Motor neuron (in vitro differentiated cells): ENCODE measurements at regions not wholly inside any gene's neighbourhood (a gene's known extent, or its start where the extent isn't known, plus 50 kb on each side); places are given as distances from the start of the nearest gene placed in this dataset.
A peak's percentile ranks its signal among the peaks of the same experiment; 100 is the strongest.
"Not testable (repeated sequence)": the region's sequence is repeated elsewhere in the genome, so short reads cannot be mapped to it uniquely, and the experiment has no call there.

Experiments
- ATAC-seq, 8 experiments: fragments of 200-7000 bp; cut with Tn5 transposase; replicated peaks in 6 of 8; 2 replicates each; pipeline ENCODE4 v1.8.0; 2021; ENCODE audit warnings: mild to moderate bottlenecking in 8 of 8, moderate library complexity in 8 of 8
- H3K27ac ChIP-seq, 2 donors: fragments of 250-450 bp; sonication (Bioruptor Pico); 2 replicates each; pipeline ENCODE4 v1.9.0; 2021; ENCODE audit warnings: antibody characterized with exemption in 2 of 2, mild to moderate bottlenecking in 2 of 2, moderate library complexity in 1 of 2
- H3K4me1 ChIP-seq, 2 donors: fragments of 250-450 bp; sonication (Bioruptor Pico); replicated peaks in 1 of 2; 2 replicates each; pipeline ENCODE4 v1.6.1; 2021; ENCODE audit warnings: antibody characterized with exemption in 2 of 2, mild to moderate bottlenecking in 2 of 2, moderate library complexity in 1 of 2
- H3K4me3 ChIP-seq, 5 donors: fragments of 250-450 bp; sonication (Bioruptor Pico); 2 replicates each; pipeline ENCODE4 v1.9.0; 2021; ENCODE audit warnings: antibody characterized with exemption in 5 of 5, mild to moderate bottlenecking in 5 of 5, moderate library complexity in 4 of 5
- WGBS, 10 experiments: fragments of 450-650 bp; shearing (Covaris generic); methylation state at CpG; one replicate each; pipeline ENCODE4 v1.0.0; 2022; 5-methylcytosine and 5-hydroxymethylcytosine counted together
- in situ Hi-C, 9 experiments: fragments of 400-800 bp; cut with MboI; loops; one replicate each; pipeline ENCODE4 v1.15.0; 2021; ENCODE audit warnings: low sequenced_read_pairs in 9 of 9, low pct_unique_long_range_greater_than_20kb in 2 of 9; ENCODE audit not compliant: unreplicated experiment in 9 of 9

DNA sequence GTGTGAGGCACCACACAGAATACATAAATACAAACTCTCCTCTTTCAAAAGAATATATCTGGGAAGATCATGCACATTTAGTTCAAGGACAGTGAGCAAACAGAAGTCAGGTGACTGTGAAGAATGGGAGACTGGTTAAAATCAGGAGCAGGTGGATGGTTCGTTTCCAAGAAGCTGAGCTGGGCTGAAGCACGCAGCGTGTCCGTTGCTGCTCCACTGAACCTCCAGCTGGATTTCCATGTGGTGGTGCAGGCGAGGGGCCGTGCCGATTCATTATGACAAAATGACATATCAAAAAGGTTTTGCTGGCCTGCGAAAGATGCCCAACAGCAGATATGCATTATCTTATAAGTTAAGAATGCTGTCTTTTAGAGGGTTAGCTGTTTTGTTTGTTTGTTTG is 66.0 kb downstream of the OLIG1 start:
- 50 to 100% (median 88%) methylated on average over 1 to 4 of the region's 8 CpGs; no CpG with 5 or more reads in 6 of the 10 experiments for WGBS, 10 experiments
- Histone ChIP-seq H3K27ac (peak overlapping the region in 1 of 2 donors; percentile 14), H3K4me1 (peaks cover 3 to 11% of the 10 kb centered on the region in 2 donors), H3K4me3 (no peak overlapping the region)
- in situ Hi-C loops = loop anchor here in 4 of 9 experiments (25.0 kb wide), 2 partner anchors 199 to 299 kb away; no protein-coding TSS in a partner anchor
- peak in 4 of 8 experiments; percentile 24 to 38 (median 32) for ATAC-seq

DNA sequence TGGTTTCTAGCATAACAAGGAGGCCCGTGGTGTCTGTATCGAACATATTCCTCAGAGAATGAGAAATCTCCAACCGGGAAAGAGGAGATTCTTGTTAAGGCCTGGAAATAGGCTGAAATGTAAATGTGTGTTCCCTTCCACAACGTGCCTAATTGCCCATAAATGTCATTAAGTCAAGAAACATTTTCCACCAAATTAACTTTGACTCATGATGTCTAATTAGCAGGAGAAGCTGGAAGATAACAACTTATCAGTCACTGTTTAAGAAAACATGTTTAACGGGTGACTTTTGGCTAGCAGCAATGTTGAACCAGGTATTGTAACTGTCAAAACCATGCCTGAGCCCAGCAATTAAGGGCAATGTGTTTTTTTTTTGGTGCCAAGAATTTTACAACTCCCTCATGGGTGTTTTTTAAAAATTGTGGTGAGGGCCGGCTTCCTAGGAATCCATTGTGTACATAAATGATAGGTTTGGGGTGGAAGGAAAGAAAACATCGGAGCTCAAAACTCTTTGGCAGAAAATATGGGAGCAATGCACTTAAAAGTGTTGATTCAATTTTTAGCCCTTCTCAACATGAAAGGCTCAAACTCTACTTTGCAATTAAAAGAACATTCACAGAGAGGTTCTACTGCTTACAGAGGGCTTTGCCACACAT is 67.0 kb downstream of the OLIG1 start:
- no peak overlapping the region for H3K4me3 ChIP-seq
- WGBS, 10 experiments = 15 to 79% (median 50%) methylated on average over 3 to 7 of the region's 7 CpGs; no CpG with 5 or more reads in 1 of the 10 experiments
- peaks cover 3 to 11% of the 10 kb centered on the region in 2 donors for H3K4me1 ChIP-seq
- ATAC-seq = no peak
- in situ Hi-C loops = loop anchor here in 4 of 9 experiments (25.0 kb wide), 2 partner anchors 200 to 300 kb away; no protein-coding TSS in a partner anchor
- H3K27ac ChIP-seq = no peak overlapping the region

DNA sequence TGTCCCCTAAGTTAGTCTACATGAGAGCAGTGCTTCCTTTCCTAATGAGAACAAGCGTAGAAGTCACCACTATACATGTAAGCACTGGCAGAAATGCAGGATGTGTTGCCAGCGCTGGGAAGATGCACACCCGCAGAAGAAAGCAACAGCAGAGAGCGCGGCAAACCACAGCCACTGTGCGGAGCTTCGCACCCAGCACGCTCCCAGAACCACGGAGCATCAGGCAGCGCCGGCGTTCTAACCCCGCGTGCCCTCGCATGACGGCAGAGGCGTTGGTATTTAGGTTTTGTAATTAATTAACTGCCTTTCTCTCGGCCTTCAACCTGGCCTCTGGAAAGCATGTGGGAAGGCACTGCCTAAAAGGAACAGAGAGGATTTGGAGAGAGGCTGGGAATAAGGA is 69.1 kb downstream of the OLIG1 start:
- no peak for ATAC-seq
- no peak overlapping the region for H3K27ac ChIP-seq
- in situ Hi-C loops = loop anchor here in 4 of 9 experiments (25.0 kb wide), 2 partner anchors 202 to 302 kb away; no protein-coding TSS in a partner anchor
- 30 to 93% (median 65%) methylated on average over 1 to 12 of the region's 18 CpGs; no CpG with 5 or more reads in 4 of the 10 experiments for WGBS, 10 experiments
- H3K4me3 ChIP-seq = no peak overlapping the region
- H3K4me1 ChIP-seq = peaks cover 3 to 11% of the 10 kb centered on the region in 2 donors

DNA sequence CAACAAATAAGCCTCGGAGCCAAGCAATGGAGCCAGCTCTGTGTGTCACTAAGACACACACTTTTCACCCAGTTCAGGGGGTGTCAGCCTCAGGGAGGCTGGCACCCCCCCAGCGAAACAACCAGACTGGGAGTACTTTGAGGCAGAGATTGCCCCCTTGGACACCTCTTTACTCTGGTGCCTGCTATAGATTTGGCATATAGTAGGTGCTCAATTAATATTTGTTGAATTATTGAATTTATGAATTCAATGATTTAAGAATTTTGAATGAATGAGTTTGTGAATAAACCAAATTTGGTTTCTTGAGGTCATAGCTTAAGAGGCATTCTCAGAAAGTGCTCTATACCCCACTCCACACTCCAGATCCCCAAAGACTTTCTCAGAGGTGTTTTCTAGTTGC is 70.3 kb downstream of the OLIG1 start:
- Histone ChIP-seq H3K4me1 (peaks cover 3 to 11% of the 10 kb centered on the region in 2 donors), H3K4me3 (no peak overlapping the region), H3K27ac (no peak overlapping the region)
- in situ Hi-C loops = loop anchor here in 4 of 9 experiments (25.0 kb wide), 2 partner anchors 203 to 303 kb away; no protein-coding TSS in a partner anchor
- ATAC-seq = no peak
- 0 to 100% (median 28%) methylated on average over 1 to 2 of the region's 2 CpGs; no CpG with 5 or more reads in 4 of the 10 experiments for WGBS, 10 experiments

DNA sequence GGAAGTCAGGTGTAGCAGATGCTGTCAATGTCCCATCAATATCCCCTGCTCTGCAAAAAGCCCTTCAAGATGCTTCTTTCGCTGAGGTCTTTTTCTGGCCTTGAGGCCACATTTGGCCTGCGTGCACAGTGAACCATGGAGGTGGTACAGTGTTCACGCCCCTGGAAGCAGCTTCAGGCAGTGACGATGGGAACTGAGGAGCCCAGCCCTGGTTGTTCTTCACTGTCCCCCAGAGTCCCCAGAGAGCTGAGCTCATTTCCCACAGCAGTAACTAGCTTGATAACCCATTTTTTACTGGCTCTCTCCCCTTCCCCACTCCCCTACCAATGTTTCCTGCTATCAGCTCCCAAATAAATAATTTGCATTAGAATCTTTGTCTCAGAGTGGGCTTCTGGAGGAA is 76.5 kb downstream of the OLIG1 start:
- 0 to 100% (median 63%) methylated on average over 1 to 4 of the region's 4 CpGs; no CpG with 5 or more reads in 6 of the 10 experiments for WGBS, 10 experiments
- in situ Hi-C loops = loop anchor here in 4 of 9 experiments (25.0 kb wide), 2 partner anchors 209 to 309 kb away; no protein-coding TSS in a partner anchor
- Histone ChIP-seq H3K4me1 (peaks cover 5 to 10% of the 10 kb centered on the region in 2 donors), H3K27ac (no peak overlapping the region), H3K4me3 (no peak overlapping the region)
- ATAC-seq = peak in 4 of 8 experiments; percentile 16 to 77 (median 74)

DNA sequence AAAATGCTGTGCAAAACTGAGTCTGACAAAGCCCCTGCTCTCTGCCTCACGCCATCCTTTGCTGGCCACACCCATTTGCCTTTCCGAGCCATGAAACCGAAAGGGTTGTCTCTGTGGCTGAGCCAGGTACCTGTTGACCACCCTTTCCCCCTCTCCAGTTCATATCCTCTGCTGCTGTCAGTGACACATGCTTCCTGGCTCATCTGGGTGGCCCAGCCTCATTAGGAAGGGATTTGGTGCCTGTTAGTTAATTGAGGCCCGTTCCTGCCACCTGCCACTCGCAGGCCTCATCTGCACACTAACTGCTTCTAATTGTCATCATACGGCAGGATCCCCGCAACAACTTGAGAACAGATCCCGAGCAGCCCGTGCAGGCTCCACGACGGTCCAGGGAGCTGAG is 79.2 kb downstream of the OLIG1 start:
- WGBS, 10 experiments = 25 to 80% (median 40%) methylated on average over 1 to 5 of the region's 11 CpGs; no CpG with 5 or more reads in 3 of the 10 experiments
- peaks cover 10 to 16% of the 10 kb centered on the region in 2 donors for H3K4me1 ChIP-seq
- in situ Hi-C loops = loop anchor here in 4 of 9 experiments (25.0 kb wide), 2 partner anchors 212 to 312 kb away; no protein-coding TSS in a partner anchor
- ATAC-seq = peak in 5 of 8 experiments; percentile 10 to 56 (median 33)
- H3K4me3 ChIP-seq = no peak overlapping the region
- no peak overlapping the region for H3K27ac ChIP-seq

DNA sequence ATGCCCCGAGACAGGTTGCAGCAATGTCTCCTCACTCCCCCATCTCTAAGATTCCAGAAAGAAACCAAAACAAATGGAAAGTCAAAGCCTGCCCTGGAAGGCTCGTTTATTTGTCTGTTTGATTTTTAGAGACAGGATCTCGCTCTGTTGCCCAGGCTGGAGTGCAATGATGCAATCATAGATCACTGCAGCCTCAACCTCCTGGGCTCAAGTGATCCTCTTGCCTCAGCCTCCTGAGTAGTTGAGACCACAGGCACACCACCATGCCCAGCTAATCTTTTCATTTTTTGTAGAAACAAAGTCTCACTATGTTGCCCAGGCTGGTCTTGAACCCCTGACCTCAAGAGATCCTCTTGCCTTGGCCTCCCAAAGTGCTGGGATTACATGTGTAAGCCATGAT is 78.8 kb upstream of the IFNAR2 start:
- H3K4me3 ChIP-seq, in situ Hi-C loops, ATAC-seq, H3K27ac ChIP-seq: not testable (repeated sequence)
- WGBS, 10 experiments = 30 to 100% (median 71%) methylated on average over 1 to 3 of the region's 3 CpGs; no CpG with 5 or more reads in 2 of the 10 experiments
- peaks cover 10 to 16% of the 10 kb centered on the region in 2 donors for H3K4me1 ChIP-seq

DNA sequence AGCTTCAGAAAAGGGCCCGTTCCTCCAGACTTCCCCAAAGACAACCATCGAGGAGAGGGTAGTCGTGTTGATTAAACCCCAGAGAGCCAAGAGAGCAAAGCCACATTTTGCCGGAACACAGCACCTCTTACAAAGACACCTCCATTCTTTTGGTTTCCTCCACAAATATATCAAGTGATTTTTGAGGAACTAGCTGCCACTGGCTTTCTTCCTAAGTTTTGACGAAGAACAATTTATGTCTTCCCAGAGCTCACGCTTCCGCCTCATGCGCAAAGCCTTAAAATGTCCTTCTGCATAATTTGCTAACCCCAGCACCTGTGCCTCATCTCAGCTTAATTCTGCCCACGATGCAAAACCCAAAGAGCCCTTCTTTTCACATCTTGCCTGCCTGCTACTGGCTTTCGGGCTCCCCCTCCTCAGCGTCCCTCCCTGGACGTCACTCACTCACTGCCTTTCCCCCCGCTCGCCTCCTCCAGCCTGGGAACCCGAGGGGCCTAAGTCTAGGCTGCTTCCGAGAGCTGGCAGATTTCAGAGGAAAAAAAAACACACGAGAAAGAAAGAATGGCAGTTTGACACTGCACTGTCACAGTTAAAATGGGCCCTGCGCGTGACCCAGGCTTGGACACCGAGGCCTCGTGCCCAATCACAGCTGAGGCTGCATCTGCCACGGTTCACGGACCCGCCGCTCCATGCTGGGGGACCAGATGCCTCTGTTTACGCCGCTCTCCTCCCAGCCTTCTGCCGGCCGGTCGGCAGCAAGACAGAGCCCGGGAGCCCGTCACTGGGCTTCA is 77.6 kb upstream of the IFNAR2 start:
- WGBS, 10 experiments = 15 to 60% (median 45%) methylated on average over 2 to 23 of the region's 32 CpGs
- H3K4me3 ChIP-seq = no peak overlapping the region
- H3K4me1 ChIP-seq = peaks cover 8 to 10% of the 10 kb centered on the region in 2 donors
- H3K27ac ChIP-seq = peak overlapping the region in 1 of 2 donors; percentile 2
- in situ Hi-C loops = no loop called here
- peak in 5 of 8 experiments; percentile 71 to 97 (median 90) for ATAC-seq

DNA sequence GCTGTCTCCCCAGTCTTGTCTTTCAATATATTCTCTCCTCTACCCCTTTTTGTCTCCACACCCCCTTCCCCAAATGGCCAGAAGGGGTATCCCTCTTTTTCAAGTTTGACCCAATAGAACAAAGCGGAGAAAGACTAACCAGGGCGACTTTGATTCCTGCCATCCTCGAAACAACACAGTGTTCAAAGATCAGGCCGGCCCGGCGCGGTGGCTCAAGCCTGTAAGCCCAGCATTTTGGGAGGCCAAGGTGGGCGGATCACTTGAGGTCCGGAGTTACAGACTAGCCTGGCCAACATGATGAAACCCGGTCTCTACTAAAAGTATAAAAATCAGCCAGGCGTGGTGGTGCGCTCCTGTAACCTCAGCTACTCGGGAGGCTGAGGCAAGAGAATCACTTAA is 77.0 kb upstream of the IFNAR2 start:
- WGBS, 10 experiments = 0 to 98% (median 88%) methylated on average over 1 to 11 of the region's 13 CpGs; no CpG with 5 or more reads in 6 of the 10 experiments
- Histone ChIP-seq H3K4me1 (peaks cover 8 to 10% of the 10 kb centered on the region in 2 donors), H3K4me3 (no peak overlapping the region), H3K27ac (no peak overlapping the region)
- in situ Hi-C loops = no loop called here
- no peak for ATAC-seq

DNA sequence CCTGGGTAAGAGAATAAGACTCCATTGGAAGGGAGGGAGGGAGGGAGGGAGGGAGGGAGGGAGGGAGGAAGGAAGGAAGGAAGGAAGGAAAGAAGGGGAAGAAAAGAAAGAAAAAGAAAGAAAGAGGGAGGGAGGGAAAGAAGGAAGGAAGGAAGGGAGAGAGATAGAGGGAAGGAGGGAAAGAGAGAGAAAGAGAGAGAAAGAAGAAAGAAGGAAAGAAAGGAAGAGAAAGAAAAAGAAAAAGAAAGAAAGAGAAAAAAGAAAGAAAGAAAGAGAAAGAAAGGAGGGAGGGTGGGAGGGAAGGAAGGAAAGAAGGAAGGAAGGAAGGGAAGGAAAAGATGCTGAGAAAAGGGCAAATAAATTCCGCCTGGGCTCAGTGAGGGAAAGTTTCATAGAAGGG is 74.7 kb upstream of the IFNAR2 start:
- Histone ChIP-seq H3K4me1 (peaks cover 5% of the 10 kb centered on the region in 2 donors), H3K4me3 (no peak overlapping the region), H3K27ac (no peak overlapping the region)
- in situ Hi-C loops = no loop called here
- no peak for ATAC-seq
- WGBS, 10 experiments = 0 to 88% (median 60%) methylated on average over 1 of the region's 1 CpG; no CpG with 5 or more reads in 5 of the 10 experiments

DNA sequence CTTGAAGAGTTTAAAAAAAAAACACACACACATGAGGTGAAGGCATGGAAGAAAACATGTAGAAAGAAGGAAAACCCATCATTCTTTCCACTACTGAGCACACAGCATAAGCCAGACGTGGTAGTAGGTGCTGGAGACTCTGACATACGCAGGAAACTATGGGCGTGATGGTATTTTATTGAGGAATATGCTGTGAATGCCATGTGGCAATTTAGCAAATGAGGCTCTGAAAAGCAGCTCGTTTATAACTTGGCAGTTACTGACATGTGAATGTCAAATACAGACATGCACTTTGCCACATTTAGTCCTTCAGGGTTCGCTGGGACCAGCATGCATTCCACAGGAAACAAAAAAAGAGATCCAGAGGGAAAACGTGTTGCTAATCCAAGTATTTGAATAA is 74.3 kb upstream of the IFNAR2 start:
- 0 to 46% (median 20%) methylated on average over 1 to 6 of the region's 6 CpGs; no CpG with 5 or more reads in 1 of the 10 experiments for WGBS, 10 experiments

DNA sequence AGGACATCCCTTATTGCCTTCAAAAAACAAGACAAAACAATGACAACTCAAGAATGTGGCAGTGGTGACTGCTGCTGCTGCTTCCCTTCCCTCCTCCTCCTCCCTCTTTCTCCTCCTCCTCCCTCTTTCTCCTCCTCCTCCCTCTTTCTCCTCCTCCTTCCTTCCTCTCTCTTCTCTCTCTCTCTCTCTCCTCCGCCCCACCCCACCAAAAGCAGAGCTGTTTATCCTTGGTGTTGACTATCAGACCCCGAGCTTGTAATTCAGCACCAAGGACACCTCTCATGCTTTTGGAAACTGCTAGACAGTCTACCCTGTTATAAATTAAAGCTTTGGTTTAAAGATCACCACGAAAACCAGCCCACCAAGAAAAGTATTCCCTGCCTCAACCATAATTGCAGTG is 72.4 kb upstream of the IFNAR2 start:
- H3K4me1 ChIP-seq = peaks cover 0 to 2% of the 10 kb centered on the region in 2 donors
- H3K4me3 ChIP-seq = no peak overlapping the region
- no peak overlapping the region for H3K27ac ChIP-seq
- in situ Hi-C loops = no loop called here
- no peak for ATAC-seq
- WGBS, 10 experiments = 0 to 60% (median 14%) methylated on average over 1 to 3 of the region's 3 CpGs; no CpG with 5 or more reads in 2 of the 10 experiments

More for the DNA sequence above, 74.3 kb upstream of the IFNAR2 start:
- H3K4me1 ChIP-seq = peaks cover 5% of the 10 kb centered on the region in 2 donors
- peak in 3 of 8 experiments; percentile 28 to 71 (median 55) for ATAC-seq
- no peak overlapping the region for H3K27ac ChIP-seq
- in situ Hi-C loops = no loop called here
- H3K4me3 ChIP-seq = no peak overlapping the region
